Nephron (organoid): ENCODE measurements at regions not wholly inside any gene's neighbourhood (a gene's known extent, or its start where the extent isn't known, plus 50 kb on each side); places are given as distances from the start of the nearest gene placed in this dataset.

Experiments used
- H3K27ac Mint-ChIP-seq, 3 experiments: 2 replicates each; pipeline ENCODE4 v1.8.0; 2020; ENCODE audit warnings: mixed read lengths in 3 of 3, mild to moderate bottlenecking in 2 of 3, moderate library complexity in 1 of 3
- H3K27me3 Mint-ChIP-seq: 2 replicates; pipeline ENCODE4 v1.8.0; 2021; ENCODE audit warnings: low read depth, mild to moderate bottlenecking, moderate library complexity, mixed read lengths
- H3K36me3 Mint-ChIP-seq: 2 replicates; pipeline ENCODE4 v1.8.0; 2020; ENCODE audit warnings: low read depth, mixed read lengths
- H3K4me1 Mint-ChIP-seq: 2 replicates; pipeline ENCODE4 v1.8.0; 2020; ENCODE audit warnings: mixed read lengths
- H3K4me3 Mint-ChIP-seq, 3 experiments: 2 replicates each; pipeline ENCODE4 v1.8.0; 2020; ENCODE audit warnings: mild to moderate bottlenecking in 3 of 3, mixed read lengths in 3 of 3, moderate library complexity in 2 of 3
- H3K9me3 Mint-ChIP-seq: 2 replicates; pipeline ENCODE4 v1.8.0; 2020; ENCODE audit warnings: mixed read lengths
- CTCF ChIP-seq, 3 experiments: fragments of 200-600 bp; sonication (generic); IDR thresholded peaks; one replicate each; pipeline ENCODE4 v1.5.0; 2021; ENCODE audit warnings: antibody characterized with exemption in 3 of 3; ENCODE audit not compliant: unreplicated experiment in 3 of 3

- H3K36me3 Mint-ChIP-seq: no peaks in the 10 kb centered on the region
- H3K4me3 Mint-ChIP-seq: no peak overlapping the region
- no peak overlapping the region for H3K27ac Mint-ChIP-seq
- no peaks in the 10 kb centered on the region for H3K27me3 Mint-ChIP-seq
- TF ChIP-seq CTCF (IDR thresholded peaks at IDR 0.05; ENCODE audit: unreplicated experiment in 3 of 3): no peak
- no peaks in the 10 kb centered on the region for H3K4me1 Mint-ChIP-seq
- H3K9me3 Mint-ChIP-seq: no peaks in the 10 kb centered on the region
Observed at GRCh38 chr9:68648971-68649370, 56.1 kb upstream of the PIP5K1B start.

GRCh38 chr9:68651280-68651893, 53.7 kb upstream of the PIP5K1B start:
- TF ChIP-seq CTCF (IDR thresholded peaks at IDR 0.05; ENCODE audit: unreplicated experiment in 3 of 3): no peak
- Mint-ChIP-seq H3K4me3 (no peak overlapping the region), H3K36me3 (no peaks in the 10 kb centered on the region), H3K27ac (no peak overlapping the region), H3K9me3 (no peaks in the 10 kb centered on the region), H3K27me3 (no peaks in the 10 kb centered on the region), H3K4me1 (no peaks in the 10 kb centered on the region)

GRCh38 chr9:68653141-68653595, 51.9 kb upstream of the PIP5K1B start:
- no peaks in the 10 kb centered on the region for H3K36me3 Mint-ChIP-seq
- no peaks in the 10 kb centered on the region for H3K27me3 Mint-ChIP-seq
- H3K27ac Mint-ChIP-seq: no peak overlapping the region
- no peak overlapping the region for H3K4me3 Mint-ChIP-seq
- no peaks in the 10 kb centered on the region for H3K9me3 Mint-ChIP-seq
- no peak for TF ChIP-seq CTCF (IDR thresholded peaks at IDR 0.05; ENCODE audit: unreplicated experiment in 3 of 3)
- H3K4me1 Mint-ChIP-seq: no peaks in the 10 kb centered on the region

- TF ChIP-seq CTCF (IDR thresholded peaks at IDR 0.05; ENCODE audit: unreplicated experiment in 3 of 3): no peak
- Mint-ChIP-seq H3K27ac (no peak overlapping the region), H3K4me3 (no peak overlapping the region), H3K36me3 (no peaks in the 10 kb centered on the region), H3K27me3 (no peaks in the 10 kb centered on the region), H3K9me3 (no peaks in the 10 kb centered on the region), H3K4me1 (no peaks in the 10 kb centered on the region)
Observed at GRCh38 chr9:68654075-68654474, 51.0 kb upstream of the PIP5K1B start.
